ENCODE measurements at regions not wholly inside any gene's neighbourhood (a gene's known extent, or its start where the extent isn't known, plus 50 kb on each side); places are given as distances from the start of the nearest gene placed in this dataset.

GRCh38 chr6:153215242-153215641 lies 84.2 kb upstream of the RGS17 start:
- intact Hi-C loops (cut with DNase I; ENCODE audit: low total_unique reads): no loop called here
- Histone ChIP-seq H3K9me3 (no peaks in the 10 kb centered on the region), H3K27ac (no peak overlapping the region), H3K36me3 (no peaks in the 10 kb centered on the region), H3K27me3 (no peaks in the 10 kb centered on the region), H3K4me1 (no peaks in the 10 kb centered on the region), H3K4me3 (no peak overlapping the region)
- no peak for DNase-seq
- TF ChIP-seq CTCF (IDR thresholded peaks at IDR 0.05) (no peak), POLR2A (IDR thresholded peaks at IDR 0.05) (no peak)

GRCh38 chr6:153214436-153214835 lies 83.4 kb upstream of the RGS17 start:
- Histone ChIP-seq H3K36me3 (no peaks in the 10 kb centered on the region), H3K27ac (no peak overlapping the region), H3K4me1 (no peaks in the 10 kb centered on the region), H3K4me3 (no peak overlapping the region), H3K9me3 (no peaks in the 10 kb centered on the region), H3K27me3 (no peaks in the 10 kb centered on the region)
- intact Hi-C loops (cut with DNase I; ENCODE audit: low total_unique reads): no loop called here
- TF ChIP-seq CTCF (IDR thresholded peaks at IDR 0.05) (no peak), POLR2A (IDR thresholded peaks at IDR 0.05) (no peak)
- no peak for DNase-seq

GRCh38 chr6:153210083-153210482 lies 79.0 kb upstream of the RGS17 start:
- no peaks in the 10 kb centered on the region for H3K9me3 ChIP-seq
- no peaks in the 10 kb centered on the region for H3K27me3 ChIP-seq
- no peak overlapping the region for H3K4me3 ChIP-seq
- DNase-seq: no peak
- H3K4me1 ChIP-seq: no peaks in the 10 kb centered on the region
- no peak overlapping the region for H3K27ac ChIP-seq
- H3K36me3 ChIP-seq: no peaks in the 10 kb centered on the region
- TF ChIP-seq POLR2A (IDR thresholded peaks at IDR 0.05) (no peak), CTCF (IDR thresholded peaks at IDR 0.05) (no peak)
- intact Hi-C loops (cut with DNase I; ENCODE audit: low total_unique reads): no loop called here

GRCh38 chr6:153208706-153209105 lies 77.6 kb upstream of the RGS17 start:
- Histone ChIP-seq H3K9me3 (no peaks in the 10 kb centered on the region), H3K27ac (no peak overlapping the region), H3K36me3 (no peaks in the 10 kb centered on the region), H3K4me3 (no peak overlapping the region), H3K27me3 (no peaks in the 10 kb centered on the region), H3K4me1 (no peaks in the 10 kb centered on the region)
- DNase-seq: no peak
- TF ChIP-seq POLR2A (IDR thresholded peaks at IDR 0.05) (no peak), CTCF (IDR thresholded peaks at IDR 0.05) (no peak)
- intact Hi-C loops (cut with DNase I; ENCODE audit: low total_unique reads): no loop called here

GRCh38 chr6:153207617-153208016 lies 76.5 kb upstream of the RGS17 start:
- Histone ChIP-seq H3K9me3 (no peaks in the 10 kb centered on the region), H3K27me3 (no peaks in the 10 kb centered on the region), H3K27ac (no peak overlapping the region), H3K36me3 (no peaks in the 10 kb centered on the region), H3K4me1 (no peaks in the 10 kb centered on the region), H3K4me3 (no peak overlapping the region)
- no peak for DNase-seq
- intact Hi-C loops (cut with DNase I; ENCODE audit: low total_unique reads): no loop called here
- TF ChIP-seq POLR2A (IDR thresholded peaks at IDR 0.05) (no peak), CTCF (IDR thresholded peaks at IDR 0.05) (no peak)
